Breast epithelium (tissue), 4 donors: ENCODE measurements at regions not wholly inside any gene's neighbourhood (a gene's known extent, or its start where the extent isn't known, plus 50 kb on each side); places are given as distances from the start of the nearest gene placed in this dataset.

Experiments
- DNase-seq, 2 donors: peaks; one replicate each; pipeline ENCODE4 v3.0.0-alpha.2; 2019; ENCODE audit warnings: low spot score in 2 of 2
- H3K27ac ChIP-seq, 2 donors: fragments of 200-600 bp; sonication (generic) in 1 of 2; one replicate each; pipeline ENCODE4 v1.5.1; 2016 to 2019; ENCODE audit warnings: mild to moderate bottlenecking in 1 of 2
- H3K27me3 ChIP-seq, 2 donors: fragments of 200-600 bp; sonication (generic) in 1 of 2; one replicate each; pipeline versions ENCODE4 v1.5.1 to v1.6.0; 2017 to 2019; ENCODE audit warnings: control low read depth in 1 of 2, mild to moderate bottlenecking in 1 of 2
- H3K36me3 ChIP-seq: fragments of 200-600 bp; one replicate; pipeline ENCODE4 v1.5.1; 2019
- H3K4me1 ChIP-seq, 2 donors: fragments of 200-600 bp; sonication (generic); one replicate each; pipeline ENCODE4 v1.5.1; 2016 to 2019; ENCODE audit warnings: control low read depth in 1 of 2
- H3K4me3 ChIP-seq, 3 donors: fragments of 200-600 bp; sonication (generic); 1 replicate in 2 of 3; 2 replicates in 1 of 3; pipeline ENCODE4 v1.5.1; 2016 to 2019; ENCODE audit warnings: mild to moderate bottlenecking in 3 of 3, moderate library complexity in 2 of 3
- H3K9me3 ChIP-seq, 2 donors: fragments of 200-600 bp; sonication (generic) in 1 of 2; one replicate each; pipeline ENCODE4 v1.5.1; 2016 to 2019; ENCODE audit warnings: control low read depth in 1 of 2
- POLR2A ChIP-seq: fragments of 450-650 bp; IDR thresholded peaks from one replicate; pipeline ENCODE4 v1.6.1; 2016; ENCODE audit warnings: antibody characterized with exemption, mild to moderate bottlenecking, moderate library complexity
- POLR2AphosphoS5 ChIP-seq, 3 donors: sonication (generic); formaldehyde crosslinking; IDR thresholded peaks; one replicate each; pipeline ENCODE4 v1.6.1; 2017; ENCODE audit warnings: antibody characterized with exemption in 3 of 3
- intact Hi-C: fragments of 100-400 bp; cut with DNase I; formaldehyde crosslinking; loops from one replicate; pipeline ENCODE4 v1.15.1; 2023; ENCODE audit warnings: low total_unique reads
- TF ChIP-seq, protein P1 (sequence below), 3 donors: fragments of 450-650 bp; IDR thresholded peaks; one replicate each; pipeline ENCODE4 v1.5.1; 2016 to 2017; ENCODE audit warnings: antibody characterized with exemption in 3 of 3, mild to moderate bottlenecking in 3 of 3, moderate library complexity in 3 of 3

DNA sequence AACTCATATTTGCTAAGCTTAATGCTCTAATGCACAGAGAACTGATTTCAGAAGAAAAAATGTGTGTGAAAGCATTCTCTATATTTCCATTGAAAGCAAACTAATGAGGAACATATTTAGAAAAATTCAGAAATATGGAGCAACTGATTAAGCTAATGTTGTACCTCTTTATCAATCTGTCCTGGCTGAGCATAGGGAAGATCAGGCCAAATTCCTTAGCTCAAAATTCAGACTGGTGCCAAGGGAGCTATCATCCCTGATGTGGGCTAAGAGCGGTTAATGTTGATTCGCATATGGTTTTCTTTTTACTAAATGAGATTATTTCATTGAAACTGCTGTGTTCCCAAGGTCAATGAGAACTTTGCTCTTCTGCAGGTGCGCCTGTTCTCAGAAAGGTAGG is 93.9 kb upstream of the HS3ST5 start:
- no peaks in the 10 kb centered on the region for H3K9me3 ChIP-seq

DNA sequence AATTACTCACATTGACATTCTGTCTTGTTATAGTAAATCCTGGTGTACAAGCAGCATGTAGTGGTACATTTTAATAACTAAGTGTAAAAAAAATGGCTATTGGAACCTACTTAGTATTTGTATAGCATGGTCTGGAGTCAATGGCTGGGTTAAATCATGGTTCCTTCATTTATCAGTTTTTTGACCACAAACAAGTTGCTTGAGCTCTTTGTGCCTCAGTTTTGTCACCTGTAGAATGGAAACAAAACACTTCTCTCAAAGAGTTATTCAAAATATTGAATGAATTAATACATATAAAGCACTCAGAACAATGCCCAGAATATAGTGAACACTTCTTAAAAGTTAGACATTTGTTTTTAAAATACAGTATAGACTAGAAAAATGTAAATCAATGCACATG is 93.2 kb upstream of the HS3ST5 start:
- no peak for DNase-seq
- no peak overlapping the region for H3K4me3 ChIP-seq
- H3K4me1 ChIP-seq = no peaks in the 10 kb centered on the region
- TF ChIP-seq, protein P1, sequence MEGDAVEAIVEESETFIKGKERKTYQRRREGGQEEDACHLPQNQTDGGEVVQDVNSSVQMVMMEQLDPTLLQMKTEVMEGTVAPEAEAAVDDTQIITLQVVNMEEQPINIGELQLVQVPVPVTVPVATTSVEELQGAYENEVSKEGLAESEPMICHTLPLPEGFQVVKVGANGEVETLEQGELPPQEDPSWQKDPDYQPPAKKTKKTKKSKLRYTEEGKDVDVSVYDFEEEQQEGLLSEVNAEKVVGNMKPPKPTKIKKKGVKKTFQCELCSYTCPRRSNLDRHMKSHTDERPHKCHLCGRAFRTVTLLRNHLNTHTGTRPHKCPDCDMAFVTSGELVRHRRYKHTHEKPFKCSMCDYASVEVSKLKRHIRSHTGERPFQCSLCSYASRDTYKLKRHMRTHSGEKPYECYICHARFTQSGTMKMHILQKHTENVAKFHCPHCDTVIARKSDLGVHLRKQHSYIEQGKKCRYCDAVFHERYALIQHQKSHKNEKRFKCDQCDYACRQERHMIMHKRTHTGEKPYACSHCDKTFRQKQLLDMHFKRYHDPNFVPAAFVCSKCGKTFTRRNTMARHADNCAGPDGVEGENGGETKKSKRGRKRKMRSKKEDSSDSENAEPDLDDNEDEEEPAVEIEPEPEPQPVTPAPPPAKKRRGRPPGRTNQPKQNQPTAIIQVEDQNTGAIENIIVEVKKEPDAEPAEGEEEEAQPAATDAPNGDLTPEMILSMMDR (IDR thresholded peaks at IDR 0.05) = no peak
- no peak for TF ChIP-seq POLR2A
- no peak for TF ChIP-seq POLR2AphosphoS5 (IDR thresholded peaks at IDR 0.05)
- H3K9me3 ChIP-seq = no peaks in the 10 kb centered on the region
- H3K36me3 ChIP-seq = no peaks in the 10 kb centered on the region
- intact Hi-C loops = no loop called here
- H3K27me3 ChIP-seq = no peaks in the 10 kb centered on the region
- no peak overlapping the region for H3K27ac ChIP-seq

More for the DNA sequence above, 93.9 kb upstream of the HS3ST5 start:
- no peak for TF ChIP-seq POLR2AphosphoS5 (IDR thresholded peaks at IDR 0.05)
- no peak for TF ChIP-seq POLR2A
- TF ChIP-seq, protein P1 (IDR thresholded peaks at IDR 0.05) = no peak
- H3K27ac ChIP-seq = no peak overlapping the region
- H3K36me3 ChIP-seq = no peaks in the 10 kb centered on the region
- no peak overlapping the region for H3K4me3 ChIP-seq
- no peaks in the 10 kb centered on the region for H3K27me3 ChIP-seq
- H3K4me1 ChIP-seq = no peaks in the 10 kb centered on the region
- no peak for DNase-seq
- intact Hi-C loops = no loop called here

GRCh38 chr6:114432400-114432799 is 89.6 kb upstream of the HS3ST5 start:
- Histone ChIP-seq H3K4me3 (no peak overlapping the region), H3K4me1 (no peaks in the 10 kb centered on the region), H3K9me3 (no peaks in the 10 kb centered on the region), H3K27ac (no peak overlapping the region), H3K27me3 (no peaks in the 10 kb centered on the region), H3K36me3 (no peaks in the 10 kb centered on the region)
- intact Hi-C loops = no loop called here
- no peak for DNase-seq
- TF ChIP-seq POLR2AphosphoS5 (IDR thresholded peaks at IDR 0.05) (no peak), POLR2A (no peak)
- TF ChIP-seq, protein P1 (IDR thresholded peaks at IDR 0.05) = no peak

GRCh38 chr6:114431641-114432040 is 88.8 kb upstream of the HS3ST5 start:
- no peaks in the 10 kb centered on the region for H3K4me1 ChIP-seq
- no peaks in the 10 kb centered on the region for H3K36me3 ChIP-seq
- DNase-seq = no peak
- H3K27ac ChIP-seq = no peak overlapping the region
- no peak overlapping the region for H3K4me3 ChIP-seq
- no peaks in the 10 kb centered on the region for H3K27me3 ChIP-seq
- intact Hi-C loops = no loop called here
- H3K9me3 ChIP-seq = no peaks in the 10 kb centered on the region
- no peak for TF ChIP-seq POLR2A
- TF ChIP-seq POLR2AphosphoS5 (IDR thresholded peaks at IDR 0.05) = no peak
- TF ChIP-seq, protein P1 (IDR thresholded peaks at IDR 0.05) = no peak

- intact Hi-C loops = no loop called here
- DNase-seq = no peak
Measured at GRCh38 chr6:114430534-114431124, 87.8 kb upstream of the HS3ST5 start.

More at GRCh38 chr6:114430534-114431124, 87.8 kb upstream of the HS3ST5 start:
- TF ChIP-seq POLR2AphosphoS5 (IDR thresholded peaks at IDR 0.05) (no peak), POLR2A (no peak)
- TF ChIP-seq, protein P1 (IDR thresholded peaks at IDR 0.05) = no peak
- H3K36me3 ChIP-seq = no peaks in the 10 kb centered on the region
- H3K9me3 ChIP-seq = no peaks in the 10 kb centered on the region
- H3K4me3 ChIP-seq = no peak overlapping the region
- no peaks in the 10 kb centered on the region for H3K27me3 ChIP-seq
- H3K4me1 ChIP-seq = no peaks in the 10 kb centered on the region
- H3K27ac ChIP-seq = no peak overlapping the region
